Keratinocyte (primary cell): ENCODE measurements at regions not wholly inside any gene's neighbourhood (a gene's known extent, or its start where the extent isn't known, plus 50 kb on each side); places are given as distances from the start of the nearest gene placed in this dataset.

Experiments
- CTCF ChIP-seq, 3 experiments: IDR thresholded peaks in 1 of 3; conservative IDR thresholded peaks in 1 of 3; optimal IDR thresholded peaks in 1 of 3; 2 replicates in 2 of 3; 3 replicates in 1 of 3; pipeline versions ENCODE3 to v1.5.1; 2011; ENCODE audit warnings: low read length in 3 of 3, mild to moderate bottlenecking in 3 of 3, moderate library complexity in 2 of 3, control low read depth in 1 of 3, inconsistent platforms in 1 of 3; ENCODE audit not compliant: insufficient read depth in 2 of 3; ENCODE audit errors: extremely low read depth in 1 of 3
- EZH2 ChIP-seq: IDR thresholded peaks from one replicate; pipeline ENCODE4 v1.6.1; 2012; ENCODE audit warnings: inconsistent platforms, mild to moderate bottlenecking, low read length, moderate library complexity

DNA sequence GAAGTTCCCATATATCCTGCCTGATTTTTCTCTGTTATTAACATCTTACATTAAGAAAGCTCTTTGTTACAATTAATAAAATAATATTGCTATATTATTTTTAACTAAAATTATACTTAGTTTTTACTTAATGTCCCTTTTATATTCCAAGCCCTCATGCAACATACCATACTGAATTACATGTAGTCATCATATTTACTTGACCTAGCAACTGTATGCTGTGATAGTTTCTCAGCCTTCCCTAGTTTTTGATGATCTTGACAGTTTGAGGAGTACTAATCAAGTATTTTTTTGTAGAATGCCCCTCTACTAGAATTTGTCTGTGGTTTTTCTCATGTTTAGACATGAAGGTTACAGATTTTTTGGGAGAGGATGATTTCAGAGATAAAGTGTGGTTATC lies 1503.8 kb upstream of the PABPC4L start:
- no peak for TF ChIP-seq CTCF (optimal IDR thresholded peaks at IDR 0.05 in 1 of 3, IDR thresholded peaks at IDR 0.05 in 1 of 3, conservative IDR thresholded peaks at IDR 0.05 in 1 of 3; ENCODE audit: extremely low read depth in 1 of 3, insufficient read depth in 2 of 3, low read length in 3 of 3)
- TF ChIP-seq EZH2: no peak
